AG09319 (cell line): ENCODE measurements at regions not wholly inside any gene's neighbourhood (a gene's known extent, or its start where the extent isn't known, plus 50 kb on each side); places are given as distances from the start of the nearest gene placed in this dataset.

ENCODE experiments used
- DNase-seq: peaks from one replicate; pipeline ENCODE4 v3.0.0-alpha.2; 2010; ENCODE audit warnings: low read depth; ENCODE audit errors: extremely low read depth
- CTCF ChIP-seq: IDR thresholded peaks from 2 replicates; pipeline ENCODE4 v1.5.1; 2011; ENCODE audit warnings: low read depth, mild to moderate bottlenecking, inconsistent platforms, low read length, moderate library complexity

GRCh38 chr14:100399052-100399849, 76.1 kb downstream of the SLC25A47 start:
- DNase-seq: no peak
- TF ChIP-seq CTCF: no peak

GRCh38 chr14:100400115-100400514, 77.0 kb downstream of the SLC25A47 start:
- TF ChIP-seq CTCF: no peak
- DNase-seq: no peak

- TF ChIP-seq CTCF: no peak
- no peak for DNase-seq
These were observed 78.0 kb downstream of the SLC25A47 start for GRCh38 chr14:100401031-100401692.

GRCh38 chr14:100401792-100402191, 78.7 kb downstream of the SLC25A47 start:
- DNase-seq: no peak
- TF ChIP-seq CTCF: no peak

GRCh38 chr14:100402631-100403030, 79.5 kb downstream of the SLC25A47 start:
- DNase-seq: no peak
- no peak for TF ChIP-seq CTCF

- no peak for DNase-seq
- no peak for TF ChIP-seq CTCF
These were observed 80.0 kb downstream of the SLC25A47 start for GRCh38 chr14:100403105-100403504.

- TF ChIP-seq CTCF: no peak
- no peak for DNase-seq
These were observed 80.7 kb downstream of the SLC25A47 start for GRCh38 chr14:100403802-100404365.
